ENCODE measurements at regions not wholly inside any gene's neighbourhood (a gene's known extent, or its start where the extent isn't known, plus 50 kb on each side); places are given as distances from the start of the nearest gene placed in this dataset.

DNA sequence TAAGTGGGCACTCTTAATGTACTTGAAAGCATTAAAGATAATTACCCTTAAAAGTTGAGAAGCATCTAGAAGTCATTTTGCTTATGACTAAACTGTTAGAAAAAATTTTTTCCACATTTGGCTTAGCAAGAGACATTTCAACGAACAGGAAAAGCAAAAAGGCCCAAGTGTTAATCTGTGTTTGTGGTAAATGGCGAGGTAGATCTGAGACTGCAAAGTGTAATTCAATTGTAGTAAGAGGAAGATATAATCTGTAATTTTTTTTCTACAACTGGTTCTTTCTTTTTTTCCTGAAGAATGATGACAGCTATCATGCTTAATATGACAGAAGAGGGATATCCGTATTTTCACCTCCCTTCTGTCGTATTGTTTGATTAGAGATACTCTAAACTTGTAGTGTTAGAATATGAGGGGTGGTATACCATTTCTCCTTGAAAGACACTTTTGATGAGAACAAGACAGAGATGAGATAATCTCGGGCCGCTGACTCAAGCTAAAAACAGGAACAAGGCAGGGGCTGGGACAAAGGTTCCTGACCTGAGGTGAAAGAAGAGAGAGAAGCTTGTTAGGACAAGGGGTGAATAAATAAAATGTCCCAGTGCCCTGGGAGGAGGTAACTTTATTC lies 459.3 kb upstream of the ZNF608 start:
- TF ChIP-seq, protein P1, sequence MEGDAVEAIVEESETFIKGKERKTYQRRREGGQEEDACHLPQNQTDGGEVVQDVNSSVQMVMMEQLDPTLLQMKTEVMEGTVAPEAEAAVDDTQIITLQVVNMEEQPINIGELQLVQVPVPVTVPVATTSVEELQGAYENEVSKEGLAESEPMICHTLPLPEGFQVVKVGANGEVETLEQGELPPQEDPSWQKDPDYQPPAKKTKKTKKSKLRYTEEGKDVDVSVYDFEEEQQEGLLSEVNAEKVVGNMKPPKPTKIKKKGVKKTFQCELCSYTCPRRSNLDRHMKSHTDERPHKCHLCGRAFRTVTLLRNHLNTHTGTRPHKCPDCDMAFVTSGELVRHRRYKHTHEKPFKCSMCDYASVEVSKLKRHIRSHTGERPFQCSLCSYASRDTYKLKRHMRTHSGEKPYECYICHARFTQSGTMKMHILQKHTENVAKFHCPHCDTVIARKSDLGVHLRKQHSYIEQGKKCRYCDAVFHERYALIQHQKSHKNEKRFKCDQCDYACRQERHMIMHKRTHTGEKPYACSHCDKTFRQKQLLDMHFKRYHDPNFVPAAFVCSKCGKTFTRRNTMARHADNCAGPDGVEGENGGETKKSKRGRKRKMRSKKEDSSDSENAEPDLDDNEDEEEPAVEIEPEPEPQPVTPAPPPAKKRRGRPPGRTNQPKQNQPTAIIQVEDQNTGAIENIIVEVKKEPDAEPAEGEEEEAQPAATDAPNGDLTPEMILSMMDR (IDR thresholded peaks at IDR 0.05) = no peak
- TF ChIP-seq EZH2phosphoT487 (IDR thresholded peaks at IDR 0.05) (no peak), EZH2 (IDR thresholded peaks at IDR 0.05) (no peak)
